ENCODE measurements at regions not wholly inside any gene's neighbourhood (a gene's known extent, or its start where the extent isn't known, plus 50 kb on each side); places are given as distances from the start of the nearest gene placed in this dataset.
"Not testable (repeated sequence)": the region's sequence is repeated elsewhere in the genome, so short reads cannot be mapped to it uniquely, and the experiment has no call there.

DNA sequence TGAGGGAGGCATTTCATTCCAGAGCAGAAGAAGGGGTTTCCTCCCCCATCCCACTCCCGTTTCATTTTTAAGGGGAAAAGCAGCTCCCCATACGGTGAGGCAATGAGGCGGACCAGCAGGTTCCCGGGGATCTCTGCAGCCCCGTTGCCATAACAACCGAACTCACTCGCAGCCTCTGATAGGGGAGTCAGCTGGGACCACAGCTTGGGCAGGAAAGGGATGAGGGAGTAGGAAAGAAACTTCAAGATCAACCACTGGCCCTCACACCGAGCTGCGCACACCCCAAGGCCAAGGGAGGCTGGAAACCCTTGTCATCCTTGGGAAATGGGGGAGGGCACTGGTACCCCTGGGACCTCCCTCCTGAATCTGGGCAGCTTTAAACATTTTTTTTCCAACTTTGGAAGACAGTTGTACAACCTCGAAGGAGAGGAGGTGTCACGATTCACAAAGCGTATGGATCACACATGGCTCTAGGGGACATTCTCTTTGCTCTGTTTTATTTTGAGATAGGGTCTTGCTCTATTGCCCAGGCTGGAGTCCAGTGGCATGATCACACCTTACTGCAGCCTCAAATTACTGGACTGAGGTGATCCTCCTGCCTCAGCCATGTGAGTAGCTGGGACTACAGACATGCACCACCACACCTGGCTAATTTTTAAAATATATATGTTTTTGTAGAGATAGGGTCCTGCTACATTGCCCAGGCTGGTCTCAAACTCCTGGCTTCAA is 160.6 kb downstream of the CRLF3 start:
- H3K4me3 Mint-ChIP-seq = peak overlapping the region; percentile 12; the same call in 1 of the 2 replicates
- H3K4me1 Mint-ChIP-seq = peaks cover 13% of the 10 kb centered on the region; the same call in 1 of the 2 replicates
- POLR2A ChIA-PET; H3K36me3 Mint-ChIP-seq; H3K27ac Mint-ChIP-seq; H3K9me3 Mint-ChIP-seq; H3K27me3 Mint-ChIP-seq (ENCODE audit: low read depth); CTCF ChIA-PET: not testable (repeated sequence)
- TF ChIP-seq ZNF121 (CRISPR knock-in tag; IDR thresholded peaks at IDR 0.05) = peak; percentile 68; the same call in 1 of the 2 replicates
- ATAC-seq (peak; percentile 23; the same call in 1 of the 2 replicates), DNase-seq (ENCODE audit: low spot score) (peak; percentile 41)

DNA sequence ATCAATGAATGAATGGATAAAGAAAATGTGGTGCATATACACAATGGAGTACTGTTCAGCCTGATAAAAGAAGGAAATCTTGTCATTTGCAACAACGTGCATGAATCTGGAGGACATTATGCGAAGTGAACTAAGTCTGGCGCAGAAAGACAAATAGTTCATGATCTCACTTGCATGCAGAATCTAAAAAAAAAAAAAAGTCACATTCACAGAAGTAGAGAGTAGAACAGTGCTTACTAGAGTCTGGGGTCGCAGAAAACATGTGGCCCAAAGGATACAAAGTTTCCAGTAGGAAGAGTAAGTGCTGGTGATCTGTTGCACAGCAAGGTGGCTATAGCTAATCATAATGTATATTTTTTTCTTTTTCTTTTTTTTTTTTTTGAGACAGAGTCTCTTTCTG is 167.3 kb downstream of the CRLF3 start:
- H3K27me3 Mint-ChIP-seq (ENCODE audit: low read depth); CTCF ChIA-PET; H3K4me1 Mint-ChIP-seq; H3K9me3 Mint-ChIP-seq; DNase-seq (ENCODE audit: low spot score); POLR2A ChIA-PET; H3K27ac Mint-ChIP-seq; ATAC-seq; H3K36me3 Mint-ChIP-seq; H3K4me3 Mint-ChIP-seq: not testable (repeated sequence)

- ATAC-seq; H3K9me3 Mint-ChIP-seq; DNase-seq (ENCODE audit: low spot score); CTCF ChIA-PET; POLR2A ChIA-PET; H3K36me3 Mint-ChIP-seq; H3K4me1 Mint-ChIP-seq; H3K4me3 Mint-ChIP-seq; H3K27me3 Mint-ChIP-seq (ENCODE audit: low read depth); H3K27ac Mint-ChIP-seq: not testable (repeated sequence)
Observed at GRCh38 chr17:30653038-30653437, 171.5 kb downstream of the CRLF3 start.

DNA sequence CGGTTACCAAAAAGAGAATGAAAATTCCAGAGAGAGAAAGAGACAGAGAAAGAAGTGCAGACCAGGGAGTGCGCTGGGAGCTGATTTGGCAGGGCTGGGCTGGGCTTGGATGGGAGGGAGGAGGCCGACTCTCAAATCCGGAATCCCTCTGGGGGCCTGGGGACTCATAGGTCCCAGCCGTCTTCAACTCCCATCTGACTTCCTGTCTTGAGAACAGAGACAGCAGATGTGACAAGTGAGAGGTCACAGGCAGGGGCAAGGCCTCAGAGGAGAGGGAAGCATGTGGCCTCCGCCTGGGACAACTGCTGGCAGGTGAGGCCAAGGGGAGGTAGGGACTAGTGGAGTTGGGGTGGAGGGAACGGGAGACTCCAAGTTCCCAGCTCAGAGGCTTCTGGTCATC is 172.9 kb downstream of the GOSR1 start:
- H3K4me1 Mint-ChIP-seq = not testable (repeated sequence)

GRCh38 chr17:30648015-30648620 is 170.9 kb downstream of the GOSR1 start:
- H3K9me3 Mint-ChIP-seq; H3K36me3 Mint-ChIP-seq; H3K27ac Mint-ChIP-seq; H3K27me3 Mint-ChIP-seq (ENCODE audit: low read depth); CTCF ChIA-PET; DNase-seq (ENCODE audit: low spot score); POLR2A ChIA-PET; ATAC-seq; H3K4me3 Mint-ChIP-seq; H3K4me1 Mint-ChIP-seq: not testable (repeated sequence)

More for the DNA sequence above, 172.9 kb downstream of the GOSR1 start:
- H3K27ac Mint-ChIP-seq; ATAC-seq; H3K4me3 Mint-ChIP-seq; POLR2A ChIA-PET; CTCF ChIA-PET; H3K9me3 Mint-ChIP-seq; H3K36me3 Mint-ChIP-seq; DNase-seq (ENCODE audit: low spot score); H3K27me3 Mint-ChIP-seq (ENCODE audit: low read depth): not testable (repeated sequence)

DNA sequence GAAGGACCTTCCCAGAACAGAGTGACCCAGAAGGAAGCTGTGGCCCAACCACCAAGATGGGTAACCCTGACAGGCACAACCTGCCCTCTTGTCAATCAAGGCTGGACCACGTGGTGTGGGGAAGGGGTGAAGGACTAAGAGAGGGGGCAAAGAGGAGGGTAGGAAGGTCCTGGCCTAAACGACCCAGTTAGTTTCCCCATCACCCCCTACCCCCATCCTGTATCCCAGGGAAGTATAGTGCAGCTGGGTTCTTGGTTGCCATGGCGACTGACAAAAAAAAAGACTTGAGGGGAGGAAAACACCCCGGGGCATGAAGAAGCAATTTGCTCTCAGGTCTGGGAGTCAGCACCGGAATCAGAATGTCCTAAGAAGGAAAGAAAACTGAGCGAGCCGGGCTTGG is 168.7 kb downstream of the GOSR1 start:
- H3K9me3 Mint-ChIP-seq; DNase-seq (ENCODE audit: low spot score); ATAC-seq; POLR2A ChIA-PET; H3K36me3 Mint-ChIP-seq; CTCF ChIA-PET; H3K27me3 Mint-ChIP-seq (ENCODE audit: low read depth); H3K4me1 Mint-ChIP-seq: not testable (repeated sequence)
- peak overlapping the region; percentile 68 for H3K27ac Mint-ChIP-seq
- peak overlapping the region; percentile 58 for H3K4me3 Mint-ChIP-seq
- TF ChIP-seq, protein P1, sequence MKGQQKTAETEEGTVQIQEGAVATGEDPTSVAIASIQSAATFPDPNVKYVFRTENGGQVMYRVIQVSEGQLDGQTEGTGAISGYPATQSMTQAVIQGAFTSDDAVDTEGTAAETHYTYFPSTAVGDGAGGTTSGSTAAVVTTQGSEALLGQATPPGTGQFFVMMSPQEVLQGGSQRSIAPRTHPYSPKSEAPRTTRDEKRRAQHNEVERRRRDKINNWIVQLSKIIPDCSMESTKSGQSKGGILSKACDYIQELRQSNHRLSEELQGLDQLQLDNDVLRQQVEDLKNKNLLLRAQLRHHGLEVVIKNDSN (CRISPR knock-in tag; IDR thresholded peaks at IDR 0.05) = peak; percentile 62; the same call in 1 of the 2 replicates
- TF ChIP-seq USF2 (CRISPR knock-in tag; IDR thresholded peaks at IDR 0.05) = peak; percentile 76

DNA sequence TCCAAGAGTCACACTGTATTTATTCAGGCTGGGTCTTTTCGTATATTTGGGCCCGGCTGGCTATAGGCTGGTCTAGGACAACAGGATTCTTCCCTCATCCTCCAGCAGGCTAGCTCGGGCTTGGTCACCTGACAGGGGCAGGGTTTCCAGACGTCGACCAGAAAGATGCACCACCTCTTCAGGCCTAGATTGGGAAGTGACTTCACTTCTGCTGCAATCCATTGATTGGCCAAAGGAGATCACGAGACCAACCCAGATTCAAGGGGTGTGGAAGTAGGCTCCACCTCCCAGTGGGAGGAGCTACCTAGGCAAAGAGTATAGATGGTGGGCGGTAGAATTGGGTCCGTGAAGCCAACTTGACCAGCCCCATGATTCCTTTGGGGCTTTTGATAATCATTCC is 167.5 kb downstream of the GOSR1 start:
- H3K9me3 Mint-ChIP-seq; H3K4me3 Mint-ChIP-seq; H3K27me3 Mint-ChIP-seq (ENCODE audit: low read depth); H3K36me3 Mint-ChIP-seq; H3K4me1 Mint-ChIP-seq; POLR2A ChIA-PET; H3K27ac Mint-ChIP-seq: not testable (repeated sequence)
- ATAC-seq = peak; percentile 94
- DNase-seq (ENCODE audit: low spot score) = peak; percentile 70
- CTCF ChIA-PET = interaction anchor here (0.6 kb wide), 1 partner anchor 67 kb away, joined by 4 read pairs; no protein-coding TSS in a partner anchor

DNA sequence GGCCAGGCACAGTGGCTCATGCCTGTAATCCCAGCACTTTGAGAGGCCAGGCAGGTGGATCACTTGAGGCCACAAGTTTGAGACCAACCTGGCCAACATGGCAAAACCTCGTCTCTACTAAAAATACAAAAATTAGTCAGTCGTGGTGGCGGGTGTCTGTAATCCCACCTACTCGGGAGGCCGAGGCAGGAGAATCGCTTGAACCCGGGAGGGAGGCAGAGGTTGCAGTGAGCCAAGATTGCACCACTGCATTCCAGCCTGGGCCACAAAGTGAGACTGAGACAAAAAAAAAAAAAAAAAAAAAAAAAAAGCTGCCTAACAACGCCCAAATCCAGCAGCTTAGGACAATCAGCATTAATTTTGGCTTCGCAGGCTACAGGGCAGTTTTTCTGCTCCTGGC is 167.1 kb downstream of the GOSR1 start:
- not testable (repeated sequence) for H3K4me1 Mint-ChIP-seq; ATAC-seq; DNase-seq (ENCODE audit: low spot score); H3K4me3 Mint-ChIP-seq; H3K9me3 Mint-ChIP-seq; H3K36me3 Mint-ChIP-seq; H3K27me3 Mint-ChIP-seq (ENCODE audit: low read depth)
- H3K27ac Mint-ChIP-seq = peak overlapping the region; percentile 92
- ChIA-PET POLR2A (interaction anchor here (0.7 kb wide), 1 partner anchor 44 kb away, joined by 8 read pairs; no protein-coding TSS in a partner anchor), CTCF (interaction anchor here (0.6 kb wide), 1 partner anchor 67 kb away, joined by 4 read pairs; no protein-coding TSS in a partner anchor)

- POLR2A ChIA-PET; CTCF ChIA-PET; H3K36me3 Mint-ChIP-seq; H3K4me3 Mint-ChIP-seq; H3K4me1 Mint-ChIP-seq; H3K27ac Mint-ChIP-seq; DNase-seq (ENCODE audit: low spot score); ATAC-seq; H3K27me3 Mint-ChIP-seq (ENCODE audit: low read depth); H3K9me3 Mint-ChIP-seq: not testable (repeated sequence)
Observed at GRCh38 chr17:30641428-30641827, 164.2 kb downstream of the GOSR1 start.

- DNase-seq (ENCODE audit: low spot score); H3K9me3 Mint-ChIP-seq; H3K4me1 Mint-ChIP-seq; POLR2A ChIA-PET; H3K27me3 Mint-ChIP-seq (ENCODE audit: low read depth); ATAC-seq; H3K4me3 Mint-ChIP-seq; H3K36me3 Mint-ChIP-seq; CTCF ChIA-PET; H3K27ac Mint-ChIP-seq: not testable (repeated sequence)
Observed at GRCh38 chr17:30639391-30639790, 162.2 kb downstream of the GOSR1 start.

DNA sequence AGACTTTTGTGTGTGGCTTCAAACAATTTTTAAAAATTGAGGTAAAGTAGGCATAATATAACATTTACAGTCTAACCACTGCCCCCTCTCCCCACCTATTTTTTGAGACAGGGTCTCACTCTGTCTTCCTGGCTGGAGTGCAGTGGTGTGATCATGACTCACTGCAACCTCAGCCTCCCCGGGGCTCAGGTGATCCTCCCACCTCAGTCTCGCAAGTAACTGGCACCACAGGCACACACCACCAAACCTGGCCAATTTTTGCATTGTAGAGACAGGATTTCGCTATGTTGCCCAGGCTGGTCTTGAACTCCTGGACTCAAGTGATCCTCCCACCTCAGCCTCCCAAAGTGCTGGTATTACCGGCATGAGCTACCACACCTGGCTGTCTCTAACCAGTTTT is 161.8 kb downstream of the GOSR1 start:
- ATAC-seq = not testable (repeated sequence)

More for the DNA sequence above, 161.8 kb downstream of the GOSR1 start:
- DNase-seq (ENCODE audit: low spot score); H3K27me3 Mint-ChIP-seq (ENCODE audit: low read depth); H3K36me3 Mint-ChIP-seq; CTCF ChIA-PET; POLR2A ChIA-PET; H3K4me3 Mint-ChIP-seq; H3K4me1 Mint-ChIP-seq; H3K9me3 Mint-ChIP-seq; H3K27ac Mint-ChIP-seq: not testable (repeated sequence)

All from WTC11 (cell line).